ENCODE measurements at regions not wholly inside any gene's neighbourhood (a gene's known extent, or its start where the extent isn't known, plus 50 kb on each side); places are given as distances from the start of the nearest gene placed in this dataset.

DNA sequence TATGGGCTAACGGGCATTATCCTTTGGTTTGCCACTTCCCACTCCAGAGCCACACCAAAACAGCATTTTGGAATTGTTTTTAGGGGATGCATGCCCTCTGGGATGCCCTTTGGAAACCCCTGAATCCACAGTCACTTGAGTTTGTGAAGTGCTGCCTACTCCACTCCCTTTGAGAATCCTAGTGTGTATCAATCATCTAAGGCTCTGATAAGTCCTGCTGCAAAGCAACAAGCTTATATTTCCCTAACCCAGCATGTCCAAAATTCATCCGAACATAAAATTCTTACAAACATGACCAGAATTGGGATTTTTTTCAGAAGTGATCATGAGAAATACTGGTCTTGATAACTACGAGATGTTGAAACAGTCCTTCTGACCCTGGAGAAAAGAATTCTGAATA lies 387.9 kb downstream of the MN1 start:
- Mint-ChIP-seq H3K9me3 (no peaks in the 10 kb centered on the region), H3K4me3 (no peak overlapping the region), H3K27ac (no peak overlapping the region), H3K36me3 (no peaks in the 10 kb centered on the region), H3K27me3 (ENCODE audit: low read depth) (peaks cover 3% of the 10 kb centered on the region), H3K4me1 (peaks cover 15% of the 10 kb centered on the region)
- DNase-seq (ENCODE audit: low spot score in 2 of 2, unreplicated experiment in 2 of 2), result no peak
- TF ChIP-seq, protein P1, sequence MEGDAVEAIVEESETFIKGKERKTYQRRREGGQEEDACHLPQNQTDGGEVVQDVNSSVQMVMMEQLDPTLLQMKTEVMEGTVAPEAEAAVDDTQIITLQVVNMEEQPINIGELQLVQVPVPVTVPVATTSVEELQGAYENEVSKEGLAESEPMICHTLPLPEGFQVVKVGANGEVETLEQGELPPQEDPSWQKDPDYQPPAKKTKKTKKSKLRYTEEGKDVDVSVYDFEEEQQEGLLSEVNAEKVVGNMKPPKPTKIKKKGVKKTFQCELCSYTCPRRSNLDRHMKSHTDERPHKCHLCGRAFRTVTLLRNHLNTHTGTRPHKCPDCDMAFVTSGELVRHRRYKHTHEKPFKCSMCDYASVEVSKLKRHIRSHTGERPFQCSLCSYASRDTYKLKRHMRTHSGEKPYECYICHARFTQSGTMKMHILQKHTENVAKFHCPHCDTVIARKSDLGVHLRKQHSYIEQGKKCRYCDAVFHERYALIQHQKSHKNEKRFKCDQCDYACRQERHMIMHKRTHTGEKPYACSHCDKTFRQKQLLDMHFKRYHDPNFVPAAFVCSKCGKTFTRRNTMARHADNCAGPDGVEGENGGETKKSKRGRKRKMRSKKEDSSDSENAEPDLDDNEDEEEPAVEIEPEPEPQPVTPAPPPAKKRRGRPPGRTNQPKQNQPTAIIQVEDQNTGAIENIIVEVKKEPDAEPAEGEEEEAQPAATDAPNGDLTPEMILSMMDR (IDR thresholded peaks at IDR 0.05; ENCODE audit: unreplicated experiment), result no peak

DNA sequence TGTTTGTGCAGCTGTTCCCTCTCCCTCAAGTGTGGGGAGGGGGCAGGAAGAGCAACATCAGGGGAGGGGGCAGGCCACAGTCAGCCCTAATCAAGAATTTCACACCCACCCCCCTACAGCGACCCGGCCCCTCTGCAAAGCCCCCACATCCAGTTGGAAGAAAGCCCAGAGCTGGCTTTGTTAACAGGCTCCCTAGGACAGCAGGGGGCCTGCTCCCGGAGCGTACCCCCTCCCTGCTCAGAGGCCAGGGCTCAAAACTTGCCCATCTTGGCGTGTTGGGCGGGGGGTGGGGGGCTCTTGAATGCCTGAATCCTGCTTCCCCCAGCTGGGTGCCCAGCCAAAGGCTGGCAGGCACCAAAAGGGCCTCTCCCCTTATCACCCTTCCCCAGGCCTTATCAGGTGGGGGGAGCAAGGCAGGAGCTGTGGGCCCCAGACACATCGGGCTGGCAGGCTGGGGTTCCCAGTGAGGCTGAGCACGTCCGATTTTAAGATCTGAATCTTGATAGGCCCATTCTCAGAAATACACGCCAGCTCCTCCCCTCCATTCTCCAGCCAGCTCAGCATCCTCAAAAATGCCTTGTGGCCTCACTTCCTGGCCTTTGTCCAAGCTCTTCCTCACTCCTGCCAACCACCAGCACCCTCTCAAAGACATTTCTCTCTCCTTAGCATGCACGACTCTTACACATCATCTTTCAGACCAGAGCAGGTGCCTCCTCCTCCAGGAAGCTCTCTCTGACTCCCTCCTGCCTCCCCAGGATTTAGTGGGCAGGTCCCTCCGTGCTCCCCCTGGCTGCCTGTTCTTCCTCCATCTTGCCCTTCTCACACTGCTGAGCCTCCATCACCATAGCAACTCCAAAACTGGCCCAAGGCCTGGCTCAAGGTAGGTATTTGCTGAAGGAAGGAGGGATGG lies 384.8 kb downstream of the MN1 start:
- TF ChIP-seq, protein P1 (IDR thresholded peaks at IDR 0.05; ENCODE audit: unreplicated experiment), result no peak
- Mint-ChIP-seq H3K27me3 (ENCODE audit: low read depth) (peaks cover 3% of the 10 kb centered on the region), H3K4me3 (no peak overlapping the region), H3K36me3 (no peaks in the 10 kb centered on the region), H3K4me1 (peaks cover 30% of the 10 kb centered on the region), H3K27ac (peak overlapping the region; percentile 15), H3K9me3 (no peaks in the 10 kb centered on the region)
- DNase-seq (ENCODE audit: low spot score in 2 of 2, unreplicated experiment in 2 of 2), result no peak

DNA sequence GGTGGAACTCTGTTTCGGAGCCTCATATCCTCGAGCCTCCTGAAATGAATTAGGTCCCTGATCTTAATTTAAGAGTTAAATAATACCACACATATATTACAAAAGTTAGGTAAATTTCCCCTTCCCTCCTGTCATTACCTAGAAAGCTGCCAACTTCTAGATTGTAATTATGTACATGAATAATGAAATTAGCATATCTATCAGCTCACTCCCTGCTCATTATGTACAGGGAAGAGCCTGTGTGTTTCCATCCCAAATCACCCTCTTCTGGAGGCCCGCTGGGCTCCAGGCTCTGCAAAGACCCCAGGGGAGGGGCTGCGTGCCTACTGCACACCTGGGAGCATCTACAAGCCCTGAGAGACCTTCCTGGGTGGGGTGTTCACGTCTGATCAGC lies 384.1 kb downstream of the MN1 start:
- DNase-seq (ENCODE audit: low spot score in 2 of 2, unreplicated experiment in 2 of 2), result no peak
- Mint-ChIP-seq H3K4me1 (peaks cover 30% of the 10 kb centered on the region), H3K9me3 (no peaks in the 10 kb centered on the region), H3K27me3 (ENCODE audit: low read depth) (peaks cover 1% of the 10 kb centered on the region), H3K4me3 (no peak overlapping the region), H3K36me3 (no peaks in the 10 kb centered on the region), H3K27ac (peak overlapping the region; percentile 15)
- TF ChIP-seq, protein P1 (IDR thresholded peaks at IDR 0.05; ENCODE audit: unreplicated experiment), result no peak

DNA sequence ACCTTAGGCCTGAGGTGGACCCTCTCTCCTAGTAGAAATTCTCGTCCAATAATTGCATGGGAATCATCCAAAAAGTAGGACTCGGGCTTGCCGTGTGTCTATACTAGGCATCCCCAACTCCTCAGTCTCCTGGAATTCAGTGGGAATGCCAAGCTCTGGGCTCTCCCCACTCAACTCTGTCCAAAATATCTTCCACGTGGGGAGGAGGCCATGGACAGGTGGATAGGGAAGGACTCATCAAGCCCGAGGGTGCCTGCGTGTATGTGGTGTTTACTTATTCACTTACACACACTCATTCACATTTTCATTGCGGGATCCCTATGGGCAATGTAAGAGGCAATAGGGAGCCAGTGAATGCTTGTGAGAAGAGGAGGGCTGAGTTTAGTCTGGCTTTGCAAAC lies 383.3 kb downstream of the MN1 start:
- Mint-ChIP-seq H3K4me1 (peaks cover 30% of the 10 kb centered on the region), H3K27me3 (ENCODE audit: low read depth) (peaks cover under 1% of the 10 kb centered on the region), H3K27ac (no peak overlapping the region), H3K9me3 (peaks cover 6% of the 10 kb centered on the region), H3K4me3 (no peak overlapping the region), H3K36me3 (no peaks in the 10 kb centered on the region)
- DNase-seq (ENCODE audit: low spot score in 2 of 2, unreplicated experiment in 2 of 2), result no peak
- TF ChIP-seq, protein P1 (IDR thresholded peaks at IDR 0.05; ENCODE audit: unreplicated experiment), result no peak

DNA sequence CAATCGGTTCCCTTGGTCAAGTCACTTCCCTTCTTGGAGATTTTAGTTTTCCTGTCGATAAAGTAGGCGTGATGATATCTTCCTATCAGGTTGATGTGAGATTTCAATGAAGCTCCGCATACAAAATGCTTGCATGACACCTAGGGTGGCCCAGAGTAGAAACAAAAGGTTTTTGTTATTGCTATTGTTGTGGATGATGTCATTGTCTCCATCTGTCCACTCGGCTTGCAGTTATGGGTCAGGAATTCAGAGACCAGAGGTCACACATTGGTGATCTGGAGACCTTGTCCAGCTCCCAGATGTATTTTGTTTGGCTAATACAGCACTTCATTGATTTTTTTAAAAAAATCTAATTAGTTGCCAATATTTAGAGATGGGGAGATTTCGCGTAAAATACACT lies 382.1 kb downstream of the MN1 start:
- Mint-ChIP-seq H3K27me3 (ENCODE audit: low read depth) (no peaks in the 10 kb centered on the region), H3K4me3 (no peak overlapping the region), H3K4me1 (peaks cover 30% of the 10 kb centered on the region), H3K36me3 (no peaks in the 10 kb centered on the region), H3K27ac (no peak overlapping the region), H3K9me3 (peaks cover 12% of the 10 kb centered on the region)
- DNase-seq (ENCODE audit: low spot score in 2 of 2, unreplicated experiment in 2 of 2), result no peak
- TF ChIP-seq, protein P1 (IDR thresholded peaks at IDR 0.05; ENCODE audit: unreplicated experiment), result no peak
